Endothelial cell of umbilical vein (primary cell): ENCODE measurements at regions not wholly inside any gene's neighbourhood (a gene's known extent, or its start where the extent isn't known, plus 50 kb on each side); places are given as distances from the start of the nearest gene placed in this dataset.

Source experiments
- BruUV-seq: library from RNA; stranded (reverse); fragments of 400-500 nt; replicated peaks from 2 replicates; lab custom pipeline; 2021; lab: Mats Ljungman, UMichigan
- CTCF ChIA-PET: fragments of 300-600, 350-600 bp; sonication (Branson Sonifier 250); formaldehyde crosslinking; loops from one replicate; lab custom pipeline; 2021; ENCODE audit warnings: antibody characterized with exemption, inconsistent platforms; lab: Charles Lee
- POLR2A ChIA-PET: fragments of 300-600, 350-600 bp; sonication (Branson Sonifier 250); formaldehyde crosslinking; loops from one replicate; lab custom pipeline; 2021; ENCODE audit warnings: antibody characterized with exemption, inconsistent platforms; lab: Charles Lee
- DNase-seq: peaks from one replicate; pipeline ENCODE4 v3.0.0-alpha.2; 2011; ENCODE audit warnings: low read depth, low spot score
- FAIRE-seq: peaks from 2 replicates; lab custom pipeline; 2011; peaks lifted over from hg19 to GRCh38; lab: Jason Lieb, UNC
- H2AFZ ChIP-seq: 2 replicates; pipeline ENCODE4 v1.6.0; 2012; ENCODE audit warnings: low read depth, low read length, control low read depth, inconsistent platforms
- H3K27ac ChIP-seq: 2 replicates; pipeline ENCODE4 v1.5.1; 2011; ENCODE audit warnings: low read depth, mild to moderate bottlenecking, control low read depth, low read length, moderate library complexity; ENCODE audit not compliant: insufficient read depth
- H3K27me3 ChIP-seq, 2 experiments: 2 replicates each; pipeline versions ENCODE4 v1.6.0 to v1.6.1; 2011; ENCODE audit warnings: low read length in 2 of 2, mixed read lengths in 1 of 2; ENCODE audit not compliant: control insufficient read depth in 2 of 2, insufficient read depth in 2 of 2
- H3K36me3 ChIP-seq, 2 experiments: 2 replicates in 1 of 2; 3 replicates in 1 of 2; pipeline ENCODE4 v1.5.1; 2011; ENCODE audit warnings: low read length in 2 of 2, mild to moderate bottlenecking in 1 of 2, moderate library complexity in 1 of 2; ENCODE audit not compliant: control insufficient read depth in 2 of 2, insufficient read depth in 2 of 2; ENCODE audit errors: extremely low read depth in 1 of 2
- H3K4me1 ChIP-seq: 3 replicates; pipeline ENCODE4 v1.5.1; 2011; ENCODE audit warnings: mild to moderate bottlenecking, low read length; ENCODE audit not compliant: control insufficient read depth, insufficient read depth; ENCODE audit errors: extremely low read depth
- H3K4me2 ChIP-seq: 2 replicates; pipeline ENCODE4 v1.6.1; 2011; ENCODE audit warnings: low read length, control low read depth, mixed read lengths; ENCODE audit not compliant: insufficient read depth
- H3K4me3 ChIP-seq, 3 experiments: fragments of 200-600 bp in 1 of 3; sonication (generic), shearing (Covaris generic) in 1 of 3; replicated peaks in 1 of 3; 2 replicates each; pipeline ENCODE4 v1.5.1; 2011 to 2016; ENCODE audit warnings: control low read depth in 3 of 3, low read length in 3 of 3, mild to moderate bottlenecking in 2 of 3, inconsistent platforms in 1 of 3, low read depth in 1 of 3, moderate library complexity in 1 of 3; ENCODE audit not compliant: insufficient read depth in 1 of 3
- H3K79me2 ChIP-seq: 2 replicates; pipeline ENCODE4 v1.6.0; 2012; ENCODE audit warnings: low read length, inconsistent platforms; ENCODE audit not compliant: control insufficient read depth, insufficient read depth
- H3K9ac ChIP-seq: replicated peaks from 2 replicates; pipeline ENCODE3; 2011; ENCODE audit warnings: low read length, control low read depth; ENCODE audit not compliant: insufficient read depth; ENCODE audit errors: extremely low read depth
- H3K9me1 ChIP-seq: replicated peaks from 3 replicates; pipeline ENCODE4 v1.6.0; 2011; ENCODE audit warnings: mild to moderate bottlenecking, low read length; ENCODE audit not compliant: control insufficient read depth, insufficient read depth; ENCODE audit errors: extremely low read depth
- H3K9me3 ChIP-seq: replicated peaks from 2 replicates; pipeline ENCODE4 v1.5.1; 2012; ENCODE audit warnings: low read length, inconsistent platforms; ENCODE audit not compliant: control insufficient read depth, insufficient read depth
- H4K20me1 ChIP-seq: replicated peaks from 2 replicates; pipeline ENCODE3; 2011; ENCODE audit warnings: mild to moderate bottlenecking, low read length; ENCODE audit not compliant: control insufficient read depth, insufficient read depth; ENCODE audit errors: extremely low read depth
- CTCF ChIP-seq, 2 donors: IDR thresholded peaks; 1 replicate in 1 of 2; 2 replicates in 1 of 2; pipeline ENCODE4 v1.5.1; 2011; ENCODE audit warnings: low read length in 2 of 2, mild to moderate bottlenecking in 2 of 2, moderate library complexity in 2 of 2, control low read depth in 1 of 2, inconsistent platforms in 1 of 2, low read depth in 1 of 2; ENCODE audit not compliant: insufficient read depth in 1 of 2; ENCODE audit errors: extremely low read depth in 1 of 2
- EZH2 ChIP-seq: IDR thresholded peaks from 2 replicates; pipeline ENCODE4 v1.6.1; 2012; ENCODE audit warnings: borderline replicate concordance, low read depth, mild to moderate bottlenecking, moderate library complexity, low read length, inconsistent platforms; ENCODE audit not compliant: severe bottlenecking
- FOS ChIP-seq: IDR thresholded peaks from 2 replicates; pipeline ENCODE4 v1.6.1; 2011; ENCODE audit warnings: mild to moderate bottlenecking, low read length, moderate library complexity, borderline replicate concordance; ENCODE audit not compliant: insufficient read depth
- GATA2 ChIP-seq: IDR thresholded peaks from 2 replicates; pipeline ENCODE4 v1.7.0; 2011; ENCODE audit warnings: low read depth, mild to moderate bottlenecking, moderate library complexity, mixed read lengths, low read length; ENCODE audit not compliant: insufficient read length, insufficient read depth
- JUN ChIP-seq: IDR thresholded peaks from 2 replicates; pipeline ENCODE4 v1.6.1; 2011; ENCODE audit warnings: borderline replicate concordance, low read depth; ENCODE audit not compliant: insufficient read length, insufficient read depth
- MAX ChIP-seq: IDR thresholded peaks from 2 replicates; pipeline ENCODE4 v1.6.1; 2011; ENCODE audit not compliant: insufficient read depth, insufficient read length
- MYC ChIP-seq: IDR thresholded peaks from one replicate; pipeline ENCODE4 v1.6.1; 2011; ENCODE audit warnings: mild to moderate bottlenecking, low read depth, low read length
- POLR2A ChIP-seq: IDR thresholded peaks from 2 replicates; pipeline ENCODE4 v1.6.1; 2012; ENCODE audit warnings: low read depth, mild to moderate bottlenecking, control low read depth, low read length
- POLR2AphosphoS5 ChIP-seq: IDR thresholded peaks from 2 replicates; pipeline ENCODE4 v1.6.1; 2012; ENCODE audit warnings: low read depth, mild to moderate bottlenecking, control low read depth, low read length, moderate library complexity; ENCODE audit not compliant: insufficient read depth
- dilution Hi-C: fragments of 300-500 bp; cut with MboI; formaldehyde crosslinking; loops from one replicate; pipeline ENCODE4 v1.15.0; 2019; ENCODE audit warnings: low sequenced_read_pairs; ENCODE audit not compliant: extremely low pct_ligation_motif_present
- intact Hi-C: fragments of 100-400 bp; cut with micrococcal nuclease; formaldehyde crosslinking; loops from one replicate; pipeline ENCODE4 v1.10.0; 2022

GRCh38 chr15:95684126-95684525 lies 646.4 kb upstream of the NR2F2 start:
- intact Hi-C loops (loop anchor here (1.0 to 10.0 kb wide), 17 partner anchors 50 to 1099 kb away; no protein-coding TSS in a partner anchor), dilution Hi-C loops (no loop called here)
- H3K4me3 ChIP-seq = no peak overlapping the region
- H3K4me1 ChIP-seq = peaks cover 22% of the 10 kb centered on the region
- no peak for FAIRE-seq
- no peaks in the 10 kb centered on the region for H3K36me3 ChIP-seq
- CTCF ChIA-PET = no interaction called here
- H3K27ac ChIP-seq = peak overlapping the region; percentile 66
- H3K9me1 ChIP-seq = no peaks in the 10 kb centered on the region
- TF ChIP-seq POLR2AphosphoS5 (no peak), JUN (no peak), MYC (no peak), GATA2 (no peak), FOS (no peak), CTCF (IDR thresholded peaks at IDR 0.05; ENCODE audit: extremely low read depth in 1 of 2, insufficient read depth in 1 of 2, low read depth in 1 of 2, low read length in 2 of 2) (no peak), EZH2 (no peak), MAX (no peak), POLR2A (no peak)
- H4K20me1 ChIP-seq = no peaks in the 10 kb centered on the region
- BruUV-seq = TSS peak; percentile 88
- peak overlapping the region; percentile 15 for H2AFZ ChIP-seq
- DNase-seq = peak; percentile 78
- H3K79me2 ChIP-seq = no peaks in the 10 kb centered on the region
- peak overlapping the region; percentile 55 for H3K4me2 ChIP-seq
- H3K9ac ChIP-seq = peak overlapping the region; percentile 46
- POLR2A ChIA-PET = no interaction called here
- no peaks in the 10 kb centered on the region for H3K27me3 ChIP-seq
- no peaks in the 10 kb centered on the region for H3K9me3 ChIP-seq
